NCI-H2227 (cell line): ENCODE measurements at regions not wholly inside any gene's neighbourhood (a gene's known extent, or its start where the extent isn't known, plus 50 kb on each side); places are given as distances from the start of the nearest gene placed in this dataset.
A peak's percentile ranks its signal among the peaks of the same experiment; 100 is the strongest.
"Not testable (repeated sequence)": the region's sequence is repeated elsewhere in the genome, so short reads cannot be mapped to it uniquely, and the experiment has no call there.

ENCODE experiments used
- DNase-seq: peaks from one replicate; lab custom pipeline; 2025; ENCODE audit not compliant: unreplicated experiment; lab: John Stamatoyannopoulos, UW

DNA sequence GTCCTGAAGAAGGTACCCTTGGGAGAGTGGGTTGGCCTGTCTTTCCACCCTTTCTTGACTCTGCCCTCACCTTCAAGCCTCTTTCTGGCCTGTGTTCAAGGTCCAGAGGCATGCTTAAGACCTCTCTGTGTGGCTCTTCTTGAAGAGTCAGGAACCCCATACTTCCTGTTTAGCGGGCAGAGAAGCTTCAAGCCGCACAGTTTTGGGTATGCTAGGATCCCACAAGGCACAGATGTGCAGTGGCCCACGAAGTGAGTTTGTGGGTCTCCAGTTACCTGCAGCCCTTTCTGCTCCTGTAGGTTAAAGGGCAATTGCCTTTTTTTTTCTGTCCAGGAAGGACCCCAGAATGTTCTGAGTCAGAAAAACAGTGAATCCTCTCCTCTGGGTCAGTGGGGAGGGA lies 87.4 kb upstream of the FCGR1A start:
- not testable (repeated sequence) for DNase-seq

DNA sequence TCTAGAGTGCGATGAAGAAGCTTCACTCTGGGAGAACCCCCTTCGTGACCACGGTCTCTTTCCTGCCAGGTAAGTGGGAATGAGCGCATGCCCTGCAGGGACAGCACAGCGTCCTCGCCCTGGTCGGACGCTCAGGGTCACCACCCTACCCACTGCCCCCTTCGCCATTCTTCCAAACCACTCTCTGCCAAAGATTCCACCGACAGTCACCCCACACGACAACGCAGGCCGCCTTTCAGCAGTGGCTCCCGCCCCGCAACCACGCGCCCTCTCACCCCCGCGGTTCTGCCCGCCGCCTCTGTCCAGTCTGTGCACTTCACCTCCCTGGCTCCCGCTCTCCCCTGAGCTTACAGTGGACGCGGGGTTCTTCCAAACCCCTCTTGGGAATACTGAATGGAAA lies 82.3 kb upstream of the FCGR1A start:
- not testable (repeated sequence) for DNase-seq

DNA sequence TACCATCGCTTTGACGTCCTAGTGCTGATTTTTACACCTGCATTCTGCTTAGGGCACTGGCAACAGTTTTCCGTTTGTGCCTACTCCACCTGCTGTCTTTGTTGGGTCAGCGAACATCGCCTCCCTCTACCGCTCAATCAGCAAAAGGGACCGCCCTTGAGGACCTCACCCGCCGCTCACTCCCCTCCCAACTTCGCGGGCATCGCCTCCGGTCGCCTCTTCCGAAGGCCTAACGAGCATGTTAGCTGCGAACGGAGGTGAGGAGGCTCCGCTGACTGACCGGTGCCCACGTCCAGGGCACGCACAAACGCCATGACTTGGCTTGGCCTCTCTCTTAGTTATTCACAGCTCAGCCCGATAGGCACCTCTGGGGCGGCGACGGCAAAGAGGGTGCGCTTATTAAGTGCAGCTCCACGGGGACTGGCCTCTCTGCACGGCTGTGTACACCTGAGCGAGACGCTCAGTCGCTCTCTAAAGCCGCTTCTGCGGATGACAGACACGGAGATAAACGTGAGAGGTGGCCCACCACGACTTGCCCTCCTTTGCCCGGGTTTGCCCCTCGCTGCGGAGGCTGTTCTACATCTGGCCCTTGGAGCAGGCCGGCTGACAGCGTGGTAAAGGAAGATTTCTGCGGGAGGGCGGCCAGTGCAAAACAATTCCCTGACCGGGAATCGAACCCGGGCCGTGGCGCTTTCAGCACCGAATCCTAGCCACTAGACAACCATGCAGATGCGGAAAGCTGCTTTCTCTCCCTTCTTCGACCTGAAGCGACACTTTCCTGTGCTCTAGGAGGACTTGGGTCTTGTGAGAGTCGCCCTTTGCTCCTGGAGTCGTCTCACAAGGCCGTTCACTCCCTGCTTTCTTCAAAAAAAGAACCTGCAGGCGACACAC lies 81.6 kb upstream of the FCGR1A start:
- not testable (repeated sequence) for DNase-seq

DNA sequence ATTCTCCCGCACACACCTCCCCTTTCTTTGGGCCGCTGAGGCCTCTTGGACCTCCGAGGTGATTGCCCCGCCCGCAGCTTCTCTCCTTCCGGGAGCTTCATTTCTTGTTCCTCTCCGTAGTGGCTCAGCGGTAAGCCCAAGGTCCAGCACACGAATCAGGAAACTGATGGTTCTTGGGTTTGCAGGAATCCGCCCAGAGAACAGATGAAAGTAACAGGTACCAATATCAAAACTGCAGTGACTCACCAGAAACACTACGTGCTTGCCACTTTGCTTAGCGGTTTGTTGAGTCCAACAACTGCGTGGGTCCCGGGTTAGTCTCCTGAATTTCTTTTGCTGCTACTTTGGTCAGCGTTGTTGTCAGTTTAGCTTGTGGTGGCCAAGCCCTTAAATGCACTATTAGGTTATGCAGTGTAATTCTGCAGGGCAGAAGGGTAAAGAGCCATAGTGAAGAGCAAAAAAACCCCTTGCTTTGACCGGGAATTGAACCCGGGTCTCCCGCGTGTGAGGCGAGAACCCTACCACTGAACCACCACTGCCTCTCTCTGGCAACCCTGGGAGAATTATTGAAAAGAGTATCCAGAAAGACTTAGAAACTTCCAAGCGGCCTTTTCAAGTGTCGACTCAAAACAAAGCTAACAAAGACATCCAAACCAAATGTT lies 74.2 kb upstream of the FCGR1A start:
- peak; percentile 75 for DNase-seq

DNA sequence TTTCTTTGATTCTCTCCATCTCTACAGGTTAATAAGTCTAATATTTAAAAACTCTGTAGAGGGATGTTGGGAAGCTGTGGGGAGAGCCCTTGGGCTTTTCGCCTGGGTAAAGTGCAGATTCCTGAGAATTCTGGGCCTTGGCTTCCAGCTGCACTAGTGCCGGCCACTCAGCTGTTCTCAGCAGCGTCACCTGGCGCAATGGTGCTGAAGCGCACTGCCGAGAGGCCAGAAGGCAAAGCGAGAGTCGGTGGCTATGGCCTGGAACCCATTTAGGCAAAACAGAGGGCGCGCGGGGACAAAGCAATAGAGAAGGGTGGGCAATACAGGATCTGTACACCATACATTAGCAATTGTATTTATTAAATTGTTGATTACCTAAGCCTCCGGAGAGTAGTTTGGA lies 70.8 kb upstream of the FCGR1A start:
- not testable (repeated sequence) for DNase-seq

DNA sequence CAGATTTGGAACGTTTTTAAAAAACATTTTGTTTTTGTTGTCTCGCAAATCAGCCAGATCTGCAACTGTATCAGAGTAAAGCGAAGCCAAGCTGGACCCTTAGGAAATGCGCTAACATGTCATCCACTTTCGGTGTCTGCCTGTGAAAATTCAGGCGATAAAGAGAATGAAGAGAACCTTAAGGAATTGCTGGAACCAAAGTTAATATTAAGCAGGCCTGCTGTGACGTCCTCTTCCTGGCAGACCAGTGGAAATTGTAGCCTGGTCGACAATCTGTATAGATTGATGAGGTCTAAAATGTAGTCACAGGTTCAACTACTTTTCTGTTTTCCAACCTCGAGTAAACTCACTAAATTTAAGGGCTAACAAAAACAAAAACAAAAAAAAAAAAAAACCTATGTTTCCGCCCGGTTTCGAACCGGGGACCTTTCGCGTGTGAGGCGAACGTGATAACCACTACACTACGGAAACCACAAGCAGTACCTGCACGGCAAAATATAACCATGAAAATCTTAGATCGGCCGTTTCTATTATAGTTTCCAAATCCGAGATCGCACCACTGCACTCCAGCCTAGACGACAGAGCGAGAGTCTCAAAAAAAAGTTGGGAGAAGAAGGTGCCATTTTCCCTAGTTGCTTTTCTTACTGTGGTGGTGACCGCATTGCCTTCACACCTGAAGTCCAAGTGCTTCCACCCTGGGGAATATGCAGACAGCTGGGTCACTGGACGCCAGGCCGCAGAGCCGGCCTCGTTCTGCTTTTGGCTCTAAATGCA lies 70.2 kb upstream of the FCGR1A start:
- peak; percentile 73 for DNase-seq

DNA sequence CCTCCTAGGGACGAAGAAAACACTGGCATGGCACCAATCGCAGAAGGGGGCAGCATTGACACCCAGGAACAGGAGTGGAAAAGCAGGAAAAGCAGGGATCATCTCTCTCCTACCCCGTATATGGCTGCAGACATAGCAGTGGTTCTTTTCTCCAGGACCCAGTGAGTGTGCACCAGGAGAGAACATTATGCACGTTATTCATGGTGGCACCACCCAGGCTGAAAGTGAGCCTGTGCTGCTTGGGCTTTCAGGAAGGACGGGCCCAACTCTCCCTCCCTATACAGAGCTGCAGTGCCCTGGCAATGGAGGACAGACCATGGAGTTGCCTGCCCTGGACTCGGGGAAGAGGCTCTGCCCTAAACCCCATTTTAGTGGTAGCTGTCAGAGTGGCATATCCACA lies 69.0 kb upstream of the FCGR1A start:
- DNase-seq, result not testable (repeated sequence)

DNA sequence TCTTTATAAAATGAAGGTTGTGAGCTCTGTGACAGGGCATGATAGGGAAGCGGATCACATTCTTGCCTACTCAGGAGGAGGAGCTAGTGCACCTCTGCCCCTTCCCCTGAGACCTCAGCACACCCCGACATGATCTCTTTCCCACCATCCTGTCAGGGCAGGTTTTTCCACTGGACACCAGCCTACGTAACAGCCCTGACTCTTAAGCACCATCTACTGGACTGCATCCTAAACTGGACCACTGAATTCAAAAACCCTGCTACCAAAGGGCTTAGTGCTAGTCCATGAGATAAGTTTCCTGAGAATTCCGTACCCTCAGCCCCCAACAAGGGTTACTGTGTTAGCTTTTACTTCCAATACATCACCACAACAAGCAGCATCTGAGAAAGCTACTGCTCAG lies 68.5 kb upstream of the FCGR1A start:
- DNase-seq, result not testable (repeated sequence)

DNA sequence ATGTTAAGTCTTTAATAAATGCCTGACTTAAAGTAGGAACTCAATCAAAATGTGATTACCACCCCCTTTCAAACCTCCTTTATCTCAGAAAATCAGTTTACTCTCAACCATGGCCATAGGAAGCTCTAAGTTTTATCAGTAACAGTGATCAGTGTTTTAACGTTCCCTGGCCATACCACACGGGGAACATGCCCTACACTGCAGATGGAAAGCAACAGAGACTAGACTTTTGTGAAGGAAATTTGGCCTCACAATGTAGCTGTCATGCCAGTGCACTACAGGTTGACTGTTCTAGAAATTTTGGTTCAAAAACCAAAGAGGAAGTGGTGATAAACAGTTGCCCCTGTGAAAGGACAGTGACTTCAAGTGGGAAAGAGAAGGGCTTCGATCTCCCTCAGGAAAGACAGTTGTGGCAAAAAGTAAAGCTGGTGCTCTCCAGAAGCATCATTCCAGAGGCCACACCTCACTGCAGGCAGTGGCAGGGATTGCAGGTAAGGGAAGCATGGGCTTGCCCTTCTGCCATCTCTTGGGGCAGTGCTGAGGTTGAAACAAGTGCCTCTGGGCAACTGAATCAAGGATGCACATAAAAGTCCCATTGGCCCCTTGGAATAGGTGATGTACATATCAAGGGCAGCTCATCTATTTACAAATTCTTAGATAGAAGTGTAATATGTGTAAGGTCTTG lies 57.7 kb upstream of the FCGR1A start:
- not testable (repeated sequence) for DNase-seq

DNA sequence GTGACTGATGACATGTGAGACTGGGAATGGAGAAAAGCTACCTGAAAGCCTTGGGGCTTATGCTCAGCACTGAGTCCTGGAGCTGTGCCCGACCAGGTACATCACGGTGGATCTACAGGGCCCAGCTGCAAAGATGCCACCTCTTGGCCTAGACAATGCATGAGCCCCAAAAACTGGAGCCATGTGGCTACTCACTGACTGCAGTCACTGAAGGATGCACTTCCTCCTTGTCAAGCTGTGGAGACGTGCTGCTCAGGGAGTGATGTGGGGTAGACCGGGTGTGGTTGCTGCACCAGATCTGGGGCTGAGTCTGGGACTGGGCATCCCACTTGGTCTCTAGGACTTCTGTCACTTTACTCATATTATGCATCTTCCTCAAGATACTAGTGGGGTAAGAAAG lies 55.8 kb upstream of the FCGR1A start:
- not testable (repeated sequence) for DNase-seq

DNA sequence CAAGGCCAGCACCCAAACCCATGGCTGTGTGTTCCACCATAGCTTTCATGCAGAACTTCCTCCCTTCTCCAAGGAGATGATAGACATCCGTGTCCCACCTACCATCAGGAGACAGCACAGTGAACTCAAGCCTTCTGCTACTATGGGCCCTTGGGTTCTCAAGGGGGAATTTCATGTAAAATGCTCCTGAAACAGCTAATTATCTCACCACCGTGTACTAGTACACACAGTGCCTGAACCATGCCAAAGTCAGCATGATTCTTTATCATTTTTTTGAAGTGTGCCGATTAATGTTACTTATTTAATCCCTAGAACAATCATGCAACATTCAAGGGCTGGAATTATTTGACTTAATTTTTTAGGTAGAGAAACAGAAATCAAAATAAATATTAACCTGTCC lies 53.9 kb upstream of the FCGR1A start:
- not testable (repeated sequence) for DNase-seq
